Neuronal stem cell (in vitro differentiated cells): ENCODE measurements at regions not wholly inside any gene's neighbourhood (a gene's known extent, or its start where the extent isn't known, plus 50 kb on each side); places are given as distances from the start of the nearest gene placed in this dataset.
"Not testable (repeated sequence)": the region's sequence is repeated elsewhere in the genome, so short reads cannot be mapped to it uniquely, and the experiment has no call there.

Experiments
- DNase-seq: peaks from one replicate; pipeline ENCODE4 v3.0.0-alpha.2; 2013; ENCODE audit warnings: low spot score
- H2AFZ ChIP-seq: one replicate; pipeline ENCODE4 v1.6.1; 2013; ENCODE audit warnings: mild to moderate bottlenecking, low read length, inconsistent platforms
- H2AK5ac ChIP-seq: 2 replicates; pipeline ENCODE4 v1.6.1; 2013; ENCODE audit warnings: low read depth, mild to moderate bottlenecking, inconsistent platforms, low read length, moderate library complexity, mixed read lengths
- H2BK120ac ChIP-seq: 2 replicates; pipeline ENCODE4 v1.6.1; 2013; ENCODE audit warnings: low read depth, mild to moderate bottlenecking, inconsistent platforms, low read length, moderate library complexity, mixed read lengths
- H2BK12ac ChIP-seq: one replicate; pipeline ENCODE4 v1.6.1; 2013; ENCODE audit warnings: low read length, inconsistent platforms
- H2BK15ac ChIP-seq: 2 replicates; pipeline ENCODE4 v1.6.1; 2013; ENCODE audit warnings: mild to moderate bottlenecking, low read length, inconsistent platforms, mixed read lengths
- H2BK5ac ChIP-seq: one replicate; pipeline ENCODE4 v1.6.1; 2013; ENCODE audit warnings: inconsistent platforms, mild to moderate bottlenecking, low read length, moderate library complexity
- H3K14ac ChIP-seq: one replicate; pipeline ENCODE4 v1.6.1; 2013; ENCODE audit warnings: low read length, inconsistent platforms
- H3K18ac ChIP-seq: 2 replicates; pipeline ENCODE4 v1.6.1; 2013; ENCODE audit warnings: low read length, inconsistent platforms
- H3K23ac ChIP-seq: 2 replicates; pipeline ENCODE4 v1.6.1; 2013; ENCODE audit warnings: low read depth, mild to moderate bottlenecking, mixed read lengths, low read length, inconsistent platforms; ENCODE audit not compliant: poor library complexity
- H3K27ac ChIP-seq: replicated peaks from 3 replicates; pipeline ENCODE4 v1.5.1; 2013; ENCODE audit warnings: low read length, inconsistent platforms
- H3K27me3 ChIP-seq, 3 experiments: 2 replicates each; pipeline ENCODE4 v1.6.1; 2013; ENCODE audit warnings: low read length in 3 of 3, mild to moderate bottlenecking in 2 of 3, inconsistent platforms in 1 of 3, low read depth in 1 of 3, mixed read lengths in 1 of 3, moderate library complexity in 1 of 3; ENCODE audit not compliant: control insufficient read depth in 3 of 3, insufficient read depth in 3 of 3
- H3K36me3 ChIP-seq, 2 donors: replicated peaks in 1 of 2; 2 replicates each; pipeline ENCODE4 v1.6.1; 2013; ENCODE audit warnings: low read length in 2 of 2; ENCODE audit not compliant: control insufficient read depth in 2 of 2, insufficient read depth in 2 of 2
- H3K4ac ChIP-seq: 2 replicates; pipeline ENCODE4 v1.6.1; 2013; ENCODE audit warnings: inconsistent platforms, mild to moderate bottlenecking, low read length, moderate library complexity
- H3K4me1 ChIP-seq, 2 donors: 1 replicate in 1 of 2; 2 replicates in 1 of 2; pipeline ENCODE4 v1.6.1; 2013; ENCODE audit warnings: low read length in 2 of 2, low read depth in 1 of 2; ENCODE audit not compliant: control insufficient read depth in 2 of 2, insufficient read depth in 1 of 2
- H3K4me2 ChIP-seq: one replicate; pipeline ENCODE4 v1.6.1; 2013; ENCODE audit warnings: mild to moderate bottlenecking, low read length, inconsistent platforms; ENCODE audit not compliant: insufficient read depth, poor library complexity, severe bottlenecking
- H3K4me3 ChIP-seq, 2 donors: 2 replicates each; pipeline ENCODE4 v1.5.1; 2013; ENCODE audit warnings: low read length in 2 of 2, mild to moderate bottlenecking in 2 of 2, inconsistent platforms in 1 of 2, moderate library complexity in 1 of 2
- H3K79me1 ChIP-seq: one replicate; pipeline ENCODE4 v1.6.1; 2013; ENCODE audit warnings: low read depth, mild to moderate bottlenecking, inconsistent platforms, low read length, moderate library complexity
- H3K9ac ChIP-seq: one replicate; pipeline ENCODE4 v1.6.1; 2013; ENCODE audit warnings: mild to moderate bottlenecking, low read depth, low read length, inconsistent platforms; ENCODE audit not compliant: poor library complexity
- H3K9me3 ChIP-seq, 2 donors: replicated peaks in 1 of 2; 2 replicates each; pipeline versions ENCODE3 to v1.6.1; 2013; ENCODE audit warnings: low read length in 2 of 2, mild to moderate bottlenecking in 2 of 2, inconsistent platforms in 1 of 2, low read depth in 1 of 2, mixed read lengths in 1 of 2, moderate library complexity in 1 of 2; ENCODE audit not compliant: control insufficient read depth in 2 of 2, insufficient read depth in 1 of 2
- H4K8ac ChIP-seq: one replicate; pipeline ENCODE4 v1.6.1; 2013; ENCODE audit warnings: low read depth, mild to moderate bottlenecking, inconsistent platforms, low read length, moderate library complexity
- H4K91ac ChIP-seq: one replicate; pipeline ENCODE4 v1.6.1; 2013; ENCODE audit warnings: low read length, low read depth, mild to moderate bottlenecking, inconsistent platforms; ENCODE audit not compliant: poor library complexity
- WGBS, 2 donors: extraction: QIAGEN DNeasy Blood & Tissue Kit; methylation state at CpG; one replicate each; pipeline ENCODE4 v1.1.7; 2013; ENCODE audit warnings: missing lambda C conversion rate in 2 of 2, mixed read lengths in 1 of 2; ENCODE audit not compliant: insufficient read length in 2 of 2, insufficient replicate concordance in 1 of 2; ENCODE audit errors: extremely low coverage in 2 of 2; 5-methylcytosine and 5-hydroxymethylcytosine counted together

DNA sequence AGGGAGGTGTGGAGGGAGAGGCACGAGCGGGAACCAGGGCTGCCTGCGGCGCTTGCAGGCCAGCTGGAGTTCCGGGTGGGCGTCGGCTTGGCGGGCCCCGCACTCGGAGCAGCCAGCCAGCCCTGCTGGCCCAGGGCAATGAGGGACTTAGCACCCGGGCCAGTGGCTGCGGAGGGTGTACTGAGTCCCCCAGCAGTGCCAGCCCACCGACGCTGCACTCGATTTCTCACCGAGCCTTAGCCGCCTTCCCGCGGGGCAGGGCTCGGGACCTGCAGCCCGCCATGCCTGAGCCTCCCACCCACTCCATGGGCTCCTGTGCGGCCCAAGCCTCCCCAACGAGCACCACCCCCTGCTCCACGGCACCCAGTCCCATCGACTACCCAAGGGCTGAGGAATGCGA lies 241.1 kb upstream of the PTGER4 start:
- DNase-seq, H4K91ac ChIP-seq: not testable (repeated sequence)
- no CpG with 5 or more reads among the region's 26 CpGs for WGBS, 2 donors

DNA sequence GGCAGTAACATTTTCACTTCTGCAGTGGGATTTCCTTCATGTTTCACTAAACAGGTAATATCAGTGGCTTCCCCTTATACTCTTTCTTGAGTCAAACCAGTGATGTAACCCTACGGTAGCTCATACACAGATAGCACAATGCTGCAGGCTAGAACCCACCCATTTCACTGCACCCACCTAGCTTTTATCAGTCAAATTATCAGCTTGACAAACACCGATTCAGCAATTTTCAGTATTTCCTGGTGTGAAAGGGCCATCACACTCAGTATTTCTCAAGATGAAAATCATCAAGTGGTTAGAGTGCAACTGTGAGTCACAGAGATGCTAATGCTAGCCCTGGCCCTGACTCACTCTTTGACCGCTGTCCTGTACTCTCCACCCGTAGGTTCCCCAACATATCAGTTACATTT lies 242.3 kb upstream of the PTGER4 start:
- H3K18ac ChIP-seq: no peak overlapping the region

More for the DNA sequence above, 241.1 kb upstream of the PTGER4 start:
- not testable (repeated sequence) for H3K9me3 ChIP-seq, H3K4ac ChIP-seq, H3K9ac ChIP-seq, H3K27ac ChIP-seq, H3K27me3 ChIP-seq, H3K79me1 ChIP-seq, H2AFZ ChIP-seq, H3K4me1 ChIP-seq, H2BK120ac ChIP-seq, H3K4me3 ChIP-seq, H2BK15ac ChIP-seq, H3K14ac ChIP-seq, H3K4me2 ChIP-seq, H3K18ac ChIP-seq, H2BK5ac ChIP-seq, H2BK12ac ChIP-seq, H3K36me3 ChIP-seq, H3K23ac ChIP-seq, H2AK5ac ChIP-seq, H4K8ac ChIP-seq

DNA sequence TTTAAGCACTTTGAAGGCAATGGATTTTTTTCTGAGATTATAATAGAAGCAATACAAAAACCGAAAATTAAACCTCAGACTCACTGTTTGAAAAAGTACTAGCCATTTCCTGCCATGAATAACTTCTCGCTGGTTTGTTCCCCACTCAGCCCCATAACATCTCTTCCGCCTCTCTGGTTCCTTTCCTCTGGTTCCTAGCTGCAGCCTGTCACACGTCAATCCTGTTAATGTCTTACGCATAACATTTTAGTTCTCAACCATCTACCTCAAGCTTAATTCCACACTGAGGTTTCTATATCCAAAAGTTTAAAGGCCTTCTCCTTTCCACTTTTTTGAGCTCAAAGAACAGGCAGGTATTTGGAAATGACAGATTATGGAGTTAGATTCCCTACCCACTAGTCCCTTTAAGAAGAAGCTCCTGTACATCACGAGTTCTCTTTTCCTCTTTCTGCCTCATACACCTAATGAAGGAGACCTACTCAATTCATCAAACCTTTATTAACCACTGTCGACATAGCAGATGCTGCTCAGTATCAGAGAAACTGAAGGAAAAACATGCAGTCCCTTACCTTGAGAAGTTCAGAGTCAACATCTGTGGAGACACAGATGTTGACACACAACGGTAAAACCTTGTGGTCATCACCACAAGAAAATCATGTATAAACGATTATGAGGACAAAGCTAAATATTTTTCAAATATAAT lies 243.0 kb upstream of the PTGER4 start:
- Histone ChIP-seq H3K4me3 (no peak overlapping the region), H3K9ac (no peak overlapping the region), H3K9me3 (no peaks in the 10 kb centered on the region), H2BK12ac (no peak overlapping the region), H2AK5ac (no peak overlapping the region), H4K91ac (no peak overlapping the region), H3K14ac (no peak overlapping the region), H2BK5ac (no peak overlapping the region), H3K4ac (no peak overlapping the region), H2BK120ac (no peak overlapping the region), H3K27ac (no peak overlapping the region), H3K18ac (no peak overlapping the region), H3K79me1 (no peaks in the 10 kb centered on the region), H3K36me3 (no peaks in the 10 kb centered on the region), H3K4me2 (no peak overlapping the region), H3K23ac (no peak overlapping the region), H2AFZ (no peak overlapping the region), H3K4me1 (no peaks in the 10 kb centered on the region), H3K27me3 (no peaks in the 10 kb centered on the region), H2BK15ac (no peak overlapping the region), H4K8ac (no peak overlapping the region)
- WGBS, 2 donors: no CpG with 5 or more reads among the region's 9 CpGs
- DNase-seq: no peak

More for the DNA sequence above, 242.3 kb upstream of the PTGER4 start:
- H4K8ac ChIP-seq: no peak overlapping the region
- no peak overlapping the region for H2AK5ac ChIP-seq
- H3K27ac ChIP-seq: no peak overlapping the region
- no peaks in the 10 kb centered on the region for H3K27me3 ChIP-seq
- H3K36me3 ChIP-seq: no peaks in the 10 kb centered on the region
- no peak overlapping the region for H2AFZ ChIP-seq
- no peak overlapping the region for H2BK15ac ChIP-seq
- H3K4me3 ChIP-seq: no peak overlapping the region
- H2BK120ac ChIP-seq: no peak overlapping the region
- no peak overlapping the region for H3K9ac ChIP-seq
- no peak for DNase-seq
- H3K14ac ChIP-seq: no peak overlapping the region
- no peak overlapping the region for H2BK12ac ChIP-seq
- H3K79me1 ChIP-seq: no peaks in the 10 kb centered on the region
- H3K9me3 ChIP-seq: no peaks in the 10 kb centered on the region
- no peak overlapping the region for H3K4ac ChIP-seq
- no CpG with 5 or more reads among the region's 4 CpGs for WGBS, 2 donors
- no peaks in the 10 kb centered on the region for H3K4me1 ChIP-seq
- H4K91ac ChIP-seq: no peak overlapping the region
- H3K23ac ChIP-seq: no peak overlapping the region
- no peak overlapping the region for H2BK5ac ChIP-seq
- H3K4me2 ChIP-seq: no peak overlapping the region

DNA sequence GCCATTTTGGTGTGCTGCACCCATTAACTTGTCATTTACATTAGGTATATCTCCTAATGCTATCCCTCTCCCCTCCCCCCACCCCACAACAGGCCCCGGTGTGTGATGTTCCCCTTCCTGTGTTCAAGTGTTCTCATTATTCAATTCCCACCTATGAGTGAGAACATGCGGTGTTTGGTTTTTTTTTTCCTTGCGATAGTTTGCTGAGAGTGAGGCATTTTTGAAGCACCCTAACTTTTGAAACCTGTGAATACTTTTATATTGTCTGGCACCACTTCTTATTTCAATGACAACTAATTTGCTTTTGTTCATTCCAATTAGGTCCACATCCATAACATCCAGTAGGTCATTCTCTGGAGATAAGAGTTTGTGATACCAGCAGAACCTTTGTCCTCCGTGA lies 244.0 kb upstream of the PTGER4 start:
- not testable (repeated sequence) for H3K27me3 ChIP-seq, H3K36me3 ChIP-seq, H3K79me1 ChIP-seq, H4K8ac ChIP-seq, H3K9ac ChIP-seq, H3K4ac ChIP-seq, DNase-seq, H2BK5ac ChIP-seq, H3K18ac ChIP-seq, H3K4me1 ChIP-seq, H3K4me2 ChIP-seq, H2BK15ac ChIP-seq, H2AFZ ChIP-seq, H2AK5ac ChIP-seq, H3K4me3 ChIP-seq, H4K91ac ChIP-seq, H3K27ac ChIP-seq, H3K14ac ChIP-seq, H2BK120ac ChIP-seq, H2BK12ac ChIP-seq, H3K9me3 ChIP-seq, H3K23ac ChIP-seq
- WGBS, 2 donors: no CpG with 5 or more reads among the region's 4 CpGs
